GM12865 (cell line): ENCODE measurements at regions not wholly inside any gene's neighbourhood (a gene's known extent, or its start where the extent isn't known, plus 50 kb on each side); places are given as distances from the start of the nearest gene placed in this dataset.
"Not testable (repeated sequence)": the region's sequence is repeated elsewhere in the genome, so short reads cannot be mapped to it uniquely, and the experiment has no call there.

Experiments
- DNase-seq: peaks from one replicate; pipeline ENCODE4 v3.0.0; 2010; ENCODE audit warnings: low read depth
- H3K4me3 ChIP-seq: 2 replicates; pipeline ENCODE4 v1.5.1; 2011; ENCODE audit warnings: mild to moderate bottlenecking, low read depth, low read length, control low read depth
- TF ChIP-seq, protein P1 (sequence below): IDR thresholded peaks from 2 replicates; pipeline ENCODE4 v1.5.1; 2011; ENCODE audit warnings: low read length, control low read depth, low read depth, inconsistent platforms; ENCODE audit not compliant: insufficient read depth; ENCODE audit errors: missing control alignments

GRCh38 chr1:221045842-221046831, 166.9 kb downstream of the HLX start:
- peak; percentile 90 for DNase-seq
- H3K4me3 ChIP-seq: peak overlapping the region; percentile 7; the same call in 1 of the 2 replicates
- TF ChIP-seq, protein P1, sequence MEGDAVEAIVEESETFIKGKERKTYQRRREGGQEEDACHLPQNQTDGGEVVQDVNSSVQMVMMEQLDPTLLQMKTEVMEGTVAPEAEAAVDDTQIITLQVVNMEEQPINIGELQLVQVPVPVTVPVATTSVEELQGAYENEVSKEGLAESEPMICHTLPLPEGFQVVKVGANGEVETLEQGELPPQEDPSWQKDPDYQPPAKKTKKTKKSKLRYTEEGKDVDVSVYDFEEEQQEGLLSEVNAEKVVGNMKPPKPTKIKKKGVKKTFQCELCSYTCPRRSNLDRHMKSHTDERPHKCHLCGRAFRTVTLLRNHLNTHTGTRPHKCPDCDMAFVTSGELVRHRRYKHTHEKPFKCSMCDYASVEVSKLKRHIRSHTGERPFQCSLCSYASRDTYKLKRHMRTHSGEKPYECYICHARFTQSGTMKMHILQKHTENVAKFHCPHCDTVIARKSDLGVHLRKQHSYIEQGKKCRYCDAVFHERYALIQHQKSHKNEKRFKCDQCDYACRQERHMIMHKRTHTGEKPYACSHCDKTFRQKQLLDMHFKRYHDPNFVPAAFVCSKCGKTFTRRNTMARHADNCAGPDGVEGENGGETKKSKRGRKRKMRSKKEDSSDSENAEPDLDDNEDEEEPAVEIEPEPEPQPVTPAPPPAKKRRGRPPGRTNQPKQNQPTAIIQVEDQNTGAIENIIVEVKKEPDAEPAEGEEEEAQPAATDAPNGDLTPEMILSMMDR: no peak

- not testable (repeated sequence) for H3K4me3 ChIP-seq, DNase-seq
Measured at GRCh38 chr1:221051391-221051790, 172.1 kb downstream of the HLX start.

- no peak overlapping the region for H3K4me3 ChIP-seq
- TF ChIP-seq, protein P1: no peak
- no peak for DNase-seq
Measured at GRCh38 chr1:221053889-221054288, 174.6 kb downstream of the HLX start.

DNA sequence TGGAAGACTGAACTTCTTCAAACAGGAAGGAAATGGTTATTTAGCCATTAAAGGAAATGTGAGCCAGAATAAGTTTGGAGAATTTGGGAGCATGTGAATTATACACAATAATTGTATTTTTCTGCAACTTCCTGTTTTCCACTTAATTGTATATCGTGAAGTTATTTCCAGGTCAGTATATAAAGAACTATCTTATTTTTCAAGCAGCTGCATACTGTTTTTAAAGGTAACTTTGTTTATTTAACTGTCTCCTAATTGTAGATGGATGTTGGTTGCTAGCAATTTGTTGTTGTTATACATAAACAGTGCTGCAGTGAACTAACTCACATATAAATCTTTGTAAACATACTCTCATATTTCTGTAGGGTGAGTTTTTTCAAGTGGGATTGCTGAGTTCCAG, 180.3 kb downstream of the HLX start:
- H3K4me3 ChIP-seq: no peak overlapping the region
- TF ChIP-seq, protein P1: no peak
- DNase-seq: no peak

GRCh38 chr1:221063651-221064050, 184.4 kb downstream of the HLX start:
- H3K4me3 ChIP-seq: no peak overlapping the region
- TF ChIP-seq, protein P1: no peak
- DNase-seq: no peak

DNA sequence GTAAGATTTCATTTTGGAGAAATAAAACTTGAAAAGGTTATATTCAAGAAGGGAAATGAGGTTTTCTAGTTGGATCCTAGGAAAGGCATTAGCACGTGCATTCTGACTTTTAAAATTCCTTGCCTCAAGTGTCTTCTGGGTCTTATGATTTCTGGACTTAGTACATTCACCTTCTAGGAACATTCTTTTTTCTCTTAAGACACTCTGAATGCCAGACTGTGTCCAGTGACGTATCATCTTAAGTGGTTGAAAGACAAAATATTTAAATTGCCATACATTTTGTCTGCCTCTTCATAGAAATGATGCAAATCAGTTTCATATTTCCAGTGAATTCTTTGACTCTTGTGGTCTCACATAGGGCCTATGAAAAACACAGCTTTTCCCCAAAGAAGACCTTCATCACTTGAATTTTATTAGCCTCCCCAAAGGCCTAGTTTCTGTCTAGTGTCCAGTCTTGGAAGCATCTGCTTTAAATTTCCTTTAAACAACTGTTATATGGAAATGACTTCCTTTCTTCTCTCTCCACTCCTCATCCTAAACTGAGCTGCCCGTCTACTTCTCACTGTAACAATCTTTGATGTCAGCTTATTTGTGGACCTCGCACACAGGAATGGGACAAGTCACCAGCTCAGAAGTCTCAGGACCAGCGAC, 187.2 kb downstream of the HLX start:
- TF ChIP-seq, protein P1: no peak
- no peak overlapping the region for H3K4me3 ChIP-seq
- no peak for DNase-seq

GRCh38 chr1:221067721-221068120, 188.5 kb downstream of the HLX start:
- no peak overlapping the region for H3K4me3 ChIP-seq
- TF ChIP-seq, protein P1: no peak
- DNase-seq: no peak
